ENCODE measurements at regions not wholly inside any gene's neighbourhood (a gene's known extent, or its start where the extent isn't known, plus 50 kb on each side); places are given as distances from the start of the nearest gene placed in this dataset.
"Not testable (repeated sequence)": the region's sequence is repeated elsewhere in the genome, so short reads cannot be mapped to it uniquely, and the experiment has no call there.

DNA sequence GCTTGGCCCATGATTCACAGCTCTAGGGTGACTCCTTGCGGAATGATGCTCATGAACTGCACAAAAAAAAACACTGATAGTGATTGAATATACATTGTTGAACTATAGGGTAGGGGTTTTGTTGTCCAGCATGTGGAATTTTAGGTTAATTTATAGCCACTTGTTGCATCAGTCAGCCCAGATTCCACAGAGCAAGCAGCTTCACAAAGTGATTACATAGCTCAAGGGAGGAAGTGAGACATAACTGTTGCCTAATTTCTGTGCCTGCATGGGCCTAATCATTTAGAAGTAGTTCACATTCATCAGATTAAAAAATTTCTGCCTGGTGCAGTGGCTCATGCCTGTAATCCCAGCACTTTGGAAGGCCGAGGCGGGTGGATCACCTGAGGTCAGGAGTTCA, 142.2 kb upstream of the ZNF722 start:
- not testable (repeated sequence) for DNase-seq

DNA sequence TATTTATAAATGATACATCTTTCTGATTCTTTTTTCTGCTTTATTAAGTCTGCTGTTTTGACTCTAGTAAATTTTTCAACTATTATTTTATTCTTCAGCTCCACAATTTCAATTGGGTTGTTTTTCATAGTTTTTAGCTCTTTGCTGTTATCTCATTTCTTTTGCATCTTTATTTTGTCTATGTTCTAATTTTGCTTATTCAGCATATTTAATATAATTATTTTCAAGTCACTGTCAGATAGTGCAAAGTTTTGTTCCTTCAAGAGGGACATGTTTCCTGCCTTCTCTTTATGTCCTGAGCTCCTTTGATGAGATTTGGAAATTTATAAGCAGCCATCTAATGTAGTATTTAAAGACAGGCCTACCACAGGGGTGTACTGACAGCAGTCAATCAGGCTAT, 131.5 kb upstream of the ZNF722 start:
- DNase-seq: no peak

DNA sequence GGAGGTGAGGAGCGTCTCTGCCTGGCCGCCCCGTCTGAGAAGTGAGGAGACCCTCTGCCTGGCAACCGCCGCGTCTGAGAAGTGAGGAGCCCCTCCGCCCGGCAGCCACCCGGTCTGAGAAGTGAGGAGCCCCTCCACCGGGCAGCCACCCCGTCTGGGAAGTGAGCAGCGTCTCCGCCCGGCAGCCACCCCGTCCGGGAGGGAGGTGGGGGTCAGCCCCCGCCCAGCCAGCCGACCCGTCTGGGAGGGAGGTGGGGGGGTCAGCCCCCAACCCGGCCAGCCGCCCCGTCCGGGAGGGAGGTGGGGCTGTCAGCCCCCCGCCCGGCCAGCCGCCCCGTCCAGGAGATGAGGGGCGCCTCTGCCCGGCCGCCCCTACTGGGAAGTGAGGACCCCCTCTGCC, 124.4 kb upstream of the ZNF722 start:
- DNase-seq: not testable (repeated sequence)

DNA sequence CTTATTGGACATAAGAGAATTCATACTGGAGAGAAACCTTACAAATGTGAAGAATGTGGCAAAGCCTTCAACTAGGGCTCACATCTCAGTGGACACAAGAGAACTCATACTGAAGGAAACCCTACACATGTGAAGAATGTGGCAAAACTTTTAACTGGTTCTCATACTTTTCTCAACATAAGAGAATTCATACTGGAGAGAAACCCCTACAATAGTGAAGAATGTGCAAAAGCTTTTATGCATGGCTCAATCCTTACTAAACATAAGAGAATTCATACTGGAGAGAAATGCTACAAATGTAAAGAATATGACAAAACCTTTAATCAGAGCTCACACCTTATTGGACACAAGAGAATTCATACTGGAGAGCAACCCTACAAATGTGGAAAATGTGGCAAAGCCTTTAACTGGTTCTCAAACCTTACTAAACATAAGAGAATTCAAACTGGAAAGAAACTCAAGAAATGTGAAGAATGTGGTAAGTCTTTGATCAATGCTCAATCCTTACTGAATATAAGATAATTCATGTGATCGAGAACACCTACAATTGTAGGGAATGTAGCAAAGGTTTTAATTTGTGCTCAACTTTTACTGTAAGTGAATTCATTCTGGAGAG, 121.8 kb upstream of the ZNF722 start:
- no peak for DNase-seq

DNA sequence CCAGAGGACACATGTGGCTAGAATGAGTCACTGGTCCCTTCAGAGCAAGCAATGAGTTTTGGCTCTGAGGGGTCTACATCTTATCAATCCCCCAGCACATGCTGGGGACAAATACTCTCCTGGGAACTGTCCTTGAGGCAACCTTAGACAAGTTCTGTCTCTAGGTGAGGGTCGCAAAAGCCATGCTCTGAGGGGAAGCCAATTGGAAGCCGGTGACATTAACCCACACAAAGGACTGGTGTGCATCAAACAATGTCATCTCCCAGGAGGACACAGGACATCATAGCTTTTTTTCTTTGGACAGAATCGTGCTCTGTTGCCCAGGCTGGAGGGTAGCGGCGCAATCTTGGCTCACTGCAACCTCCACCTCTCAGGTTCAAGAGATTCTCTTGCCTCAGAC, 111.6 kb upstream of the ZNF722 start:
- DNase-seq: no peak

DNA sequence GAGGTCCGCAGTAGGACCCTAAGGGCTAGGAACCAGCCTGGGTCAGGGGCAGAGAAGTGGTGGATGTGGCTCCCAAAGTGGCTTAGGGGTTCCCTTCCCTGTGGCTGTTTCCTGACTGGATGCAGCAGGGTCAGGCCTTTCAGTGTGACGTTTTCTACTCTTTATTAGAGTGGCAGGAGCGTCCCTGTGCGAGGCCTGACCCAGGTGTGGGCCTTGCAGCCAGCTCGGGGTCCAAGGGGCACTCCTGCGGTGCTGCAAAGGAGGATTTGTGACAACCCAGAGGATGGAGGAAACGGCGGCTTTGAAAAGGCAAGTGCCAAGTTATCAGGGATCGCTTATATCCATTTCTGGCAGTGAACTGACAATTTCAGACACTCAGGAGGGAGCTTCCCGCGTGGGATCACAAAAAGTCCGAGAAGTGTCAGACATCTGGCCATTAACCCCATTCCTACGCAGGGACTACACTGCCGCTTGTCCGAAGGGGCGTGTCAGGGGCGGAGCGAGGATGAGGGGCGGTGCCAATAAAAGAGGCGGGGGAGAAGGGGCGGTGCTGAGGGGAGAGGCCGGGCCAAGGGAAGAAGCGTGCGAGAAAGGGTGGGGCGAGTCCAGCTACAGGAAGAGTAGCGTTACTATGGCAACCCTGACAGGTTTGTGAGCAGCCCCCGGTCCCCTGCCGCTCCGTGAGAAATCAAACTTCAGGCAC, 98.8 kb upstream of the ZNF722 start:
- DNase-seq: peak; percentile 79

DNA sequence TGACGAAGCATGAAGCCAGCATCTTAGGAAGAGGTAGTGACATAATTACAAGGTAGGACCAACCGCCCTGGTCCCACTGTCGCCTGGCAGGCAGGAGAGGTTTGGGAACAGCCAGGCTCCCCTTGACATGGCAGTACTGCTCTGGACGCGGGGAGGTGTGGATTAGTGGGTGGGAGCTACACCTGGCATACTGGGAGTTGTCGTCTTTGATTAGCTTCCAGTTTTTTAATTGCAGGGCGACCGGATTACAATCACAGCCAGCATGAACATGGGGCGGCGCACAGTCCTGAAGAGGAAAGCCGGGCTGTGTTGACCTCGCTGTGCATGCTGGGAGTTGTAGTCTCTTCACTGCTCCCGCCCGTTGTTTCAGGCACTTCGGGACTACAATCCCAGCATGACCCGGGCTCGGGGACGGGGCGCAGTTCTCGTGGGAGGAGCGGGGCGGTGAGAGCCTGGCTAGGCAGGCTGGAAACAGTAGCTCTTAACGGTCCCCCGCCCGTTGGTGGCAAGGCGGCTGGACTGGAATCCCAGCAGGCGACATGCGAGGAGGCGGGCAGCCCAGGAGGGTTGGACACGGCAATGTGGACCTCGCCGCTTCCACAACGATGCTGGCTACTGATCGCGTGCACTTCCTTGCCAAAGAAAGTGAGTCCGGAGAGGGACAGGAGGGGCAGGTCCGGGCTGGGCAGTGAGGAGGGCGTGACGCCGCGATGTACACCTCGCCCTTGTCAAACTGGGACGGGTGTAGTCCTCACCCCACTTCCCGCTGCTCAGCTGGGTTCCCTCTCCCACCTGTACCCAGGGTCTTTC, 98.0 kb upstream of the ZNF722 start:
- DNase-seq: peak; percentile 92

DNA sequence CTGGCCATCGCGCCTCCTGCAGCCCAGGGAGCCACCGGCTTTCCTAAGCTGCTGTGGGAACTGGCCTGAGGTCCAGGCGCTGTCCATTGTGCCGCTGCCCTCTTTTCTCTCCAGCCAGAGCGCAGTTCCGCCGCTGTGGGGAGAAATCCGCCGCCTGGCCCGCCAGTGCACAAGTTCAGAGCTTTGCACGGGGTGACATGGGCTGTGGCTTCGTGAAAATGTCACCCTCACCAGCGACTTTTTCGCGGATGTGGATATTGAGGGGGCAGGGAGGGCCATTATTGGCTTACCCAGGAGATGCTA, 97.5 kb upstream of the ZNF722 start:
- DNase-seq: not testable (repeated sequence)

DNA sequence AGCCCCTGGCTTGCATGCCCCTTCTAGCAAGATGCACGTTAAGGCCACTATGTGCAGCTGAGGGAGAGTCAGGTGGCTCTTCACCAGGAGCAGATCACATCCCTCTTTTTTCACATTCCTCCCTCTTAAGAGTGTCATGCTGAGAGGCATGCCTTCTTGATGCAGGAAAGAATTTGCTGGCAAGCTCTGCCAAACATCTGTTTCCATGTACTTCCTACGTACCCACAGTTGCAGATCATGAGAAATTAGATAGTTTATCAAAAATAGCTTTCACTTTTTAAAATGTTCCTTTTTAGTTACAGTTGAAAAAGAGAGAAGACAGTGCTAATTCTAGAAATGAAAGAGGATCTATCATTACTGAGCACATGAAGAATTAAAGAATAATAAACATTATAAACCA, 79.7 kb upstream of the ZNF722 start:
- no peak for DNase-seq

DNA sequence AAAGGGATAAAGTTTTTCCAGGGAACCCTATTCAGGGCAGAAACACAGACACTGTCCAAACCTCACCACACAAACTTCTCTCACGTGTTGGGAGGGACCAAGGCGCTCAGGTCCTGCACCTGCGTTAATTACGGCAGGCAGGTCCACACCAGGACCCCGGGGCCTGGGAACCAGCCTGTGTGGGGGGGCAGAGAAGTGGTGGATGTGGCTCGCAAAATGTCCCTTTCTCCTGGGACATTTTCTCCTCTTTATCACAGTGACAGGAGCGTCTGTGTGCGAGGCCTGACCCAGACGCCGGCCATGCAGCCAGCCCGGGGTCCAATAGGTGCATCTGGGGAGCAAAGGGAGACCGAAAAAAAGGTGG, 73.4 kb upstream of the ZNF722 start:
- DNase-seq: no peak

DNA sequence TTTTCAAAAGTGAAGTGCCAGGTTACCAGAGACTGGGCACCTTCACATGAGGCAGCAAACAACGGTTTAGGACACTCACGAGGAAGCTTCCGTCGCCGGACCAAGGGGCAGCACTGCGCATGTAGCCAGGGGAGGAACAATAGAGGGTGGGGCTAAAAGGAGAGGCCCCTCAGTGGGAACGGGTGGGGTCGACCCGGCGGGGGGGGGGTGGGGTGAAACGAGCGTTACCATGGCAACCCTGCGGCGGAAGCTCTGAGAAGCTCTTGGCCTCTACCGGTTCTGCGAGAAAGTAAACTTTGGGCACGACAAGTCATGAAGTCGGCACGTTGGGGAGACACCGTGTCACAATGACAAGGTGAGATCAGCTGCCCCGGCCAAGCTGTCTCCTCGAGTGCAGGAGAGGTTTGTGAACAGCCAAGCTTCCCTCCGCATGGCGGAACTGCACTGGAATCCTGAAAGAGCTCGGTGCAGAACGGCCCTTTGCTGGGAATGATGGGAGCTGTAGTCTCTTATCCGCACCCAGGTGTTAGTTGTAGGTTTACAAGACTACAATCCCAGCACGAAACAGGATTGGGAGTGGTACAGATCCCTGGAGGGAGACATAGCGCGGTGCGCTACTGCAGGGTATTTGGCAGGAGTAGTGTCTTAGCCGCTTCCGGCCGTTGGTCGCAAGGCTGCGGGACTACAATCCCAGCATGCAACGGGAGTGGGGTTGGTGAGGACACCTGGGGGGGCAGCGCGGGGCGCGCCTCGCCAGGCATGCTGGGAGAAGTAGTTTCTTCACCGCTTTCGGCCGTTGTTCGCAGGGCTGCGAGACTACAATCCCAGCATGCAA, 72.8 kb upstream of the ZNF722 start:
- peak; percentile 92 for DNase-seq

DNA sequence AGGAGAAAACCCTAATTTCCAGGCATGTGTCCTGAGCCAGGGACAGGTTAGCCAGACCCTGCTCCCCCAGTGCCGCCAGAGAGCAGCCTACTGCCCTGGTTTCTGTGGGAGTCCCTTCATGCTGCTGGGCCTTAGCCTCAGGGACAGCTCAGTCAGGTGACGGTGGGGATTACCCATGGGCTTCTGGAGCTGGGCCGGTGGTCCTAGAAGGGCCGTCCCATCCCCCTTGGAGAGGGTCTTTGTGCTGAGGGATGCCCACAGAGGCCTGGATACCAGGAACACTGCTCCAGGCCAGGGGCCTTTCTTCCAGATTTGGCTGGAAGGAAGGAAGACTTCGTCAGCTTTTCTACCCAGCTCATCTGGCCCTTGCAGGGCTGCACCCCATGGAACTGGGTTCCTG, 71.4 kb upstream of the ZNF722 start:
- DNase-seq: no peak

DNA sequence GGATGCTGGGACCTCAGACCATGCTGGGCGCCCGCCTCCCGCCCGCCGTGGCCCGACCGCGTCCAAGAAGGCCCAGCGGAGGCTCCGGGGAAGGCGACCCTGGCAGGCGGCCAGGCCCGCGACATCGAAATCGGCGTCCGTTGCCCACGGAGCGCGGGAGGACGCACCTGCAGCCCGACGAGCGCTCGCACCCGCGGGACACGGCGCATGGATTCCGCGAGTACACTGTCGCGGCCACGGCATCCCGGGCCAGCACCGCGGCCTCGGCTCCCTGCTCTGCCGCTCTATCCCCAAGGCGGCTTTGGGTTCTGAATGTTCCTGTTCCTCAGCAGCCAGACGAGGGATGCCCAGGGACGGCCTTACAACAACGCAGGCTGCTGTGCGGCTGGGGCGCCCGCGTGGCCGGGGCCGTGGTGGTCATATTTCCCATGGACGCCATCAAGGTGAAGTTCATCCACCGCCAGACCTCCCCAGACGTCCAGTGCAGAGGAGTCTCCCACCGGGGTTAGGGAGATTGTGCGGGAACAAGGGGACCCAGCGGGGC, 67.5 kb upstream of the ZNF722 start:
- no peak for DNase-seq

DNA sequence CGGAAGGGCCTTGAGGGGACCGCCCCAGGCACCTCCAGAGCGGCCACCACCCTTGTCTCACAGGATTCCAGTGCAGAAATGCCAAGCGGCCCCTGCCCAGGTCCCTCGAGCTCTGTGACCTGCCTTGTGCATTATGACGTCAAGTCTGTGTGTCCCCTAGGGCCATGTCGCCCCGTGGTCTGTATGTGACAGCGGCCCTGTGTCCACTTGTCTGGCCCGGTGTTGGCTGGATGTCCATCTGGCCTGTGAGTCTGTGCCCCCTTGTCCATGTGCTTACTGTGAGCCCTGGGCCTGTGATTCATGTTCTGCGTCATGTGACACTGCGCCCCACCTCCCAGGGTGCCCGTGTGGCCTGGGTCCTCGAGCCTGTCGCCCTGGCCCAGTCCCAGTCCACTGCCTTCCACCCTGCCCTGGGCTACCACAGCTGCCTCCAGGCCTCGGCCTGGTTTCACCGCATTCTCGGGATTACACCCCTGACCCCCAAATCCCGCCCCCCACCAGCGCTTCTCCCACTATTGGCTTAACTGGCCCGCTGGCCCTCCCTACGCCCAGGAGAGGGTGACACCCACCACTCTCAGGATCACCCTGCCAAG, 66.6 kb upstream of the ZNF722 start:
- DNase-seq: no peak
